Sigmoid colon (tissue), 6 donors: ENCODE measurements at regions not wholly inside any gene's neighbourhood (a gene's known extent, or its start where the extent isn't known, plus 50 kb on each side); places are given as distances from the start of the nearest gene placed in this dataset.

Experiments
- DNase-seq: peaks from one replicate; pipeline ENCODE4 v3.0.0-alpha.2; 2019
- H3K27ac ChIP-seq, 4 donors: fragments of 200-600 bp; sonication (generic); one replicate each; pipeline ENCODE4 v1.5.1; 2016 to 2019; ENCODE audit warnings: mild to moderate bottlenecking in 1 of 4
- H3K27me3 ChIP-seq, 3 donors: fragments of 200-600 bp; sonication (generic); one replicate each; pipeline ENCODE4 v1.5.1; 2019; ENCODE audit warnings: mild to moderate bottlenecking in 1 of 3
- H3K36me3 ChIP-seq, 4 donors: fragments of 200-600 bp; sonication (generic); one replicate each; pipeline ENCODE4 v1.5.1; 2016 to 2019
- H3K4me1 ChIP-seq, 4 donors: fragments of 200-600 bp; sonication (generic); one replicate each; pipeline ENCODE4 v1.5.1; 2017 to 2019
- H3K4me3 ChIP-seq, 4 donors: fragments of 200-600 bp; sonication (generic); one replicate each; pipeline ENCODE4 v1.5.1; 2017 to 2019; ENCODE audit warnings: mild to moderate bottlenecking in 2 of 4, moderate library complexity in 1 of 4
- H3K9me3 ChIP-seq, 4 donors: fragments of 200-600 bp in 3 of 4; sonication (generic) in 3 of 4; one replicate each; pipeline versions ENCODE4 v1.5.1 to v1.6.1; 2013 to 2019
- EP300 ChIP-seq, 4 donors: sonication (generic); formaldehyde crosslinking; IDR thresholded peaks; one replicate each; pipeline ENCODE4 v1.6.1; 2017; ENCODE audit warnings: antibody characterized with exemption in 4 of 4
- POLR2A ChIP-seq, 2 donors: fragments of 450-650 bp; IDR thresholded peaks; one replicate each; pipeline ENCODE4 v1.6.1; 2016; ENCODE audit warnings: antibody characterized with exemption in 2 of 2, mild to moderate bottlenecking in 2 of 2, moderate library complexity in 2 of 2
- POLR2AphosphoS5 ChIP-seq, 4 donors: sonication (generic); formaldehyde crosslinking; IDR thresholded peaks; one replicate each; pipeline ENCODE4 v1.6.1; 2017; ENCODE audit warnings: antibody characterized with exemption in 4 of 4
- WGBS, 2 donors: extraction: QIAGEN DNeasy Blood & Tissue Kit; methylation state at CpG; one replicate each; pipeline ENCODE4 v1.1.7; 2013; 5-methylcytosine and 5-hydroxymethylcytosine counted together
- intact Hi-C: fragments of 100-400 bp; cut with DNase I; formaldehyde crosslinking; loops from one replicate; pipeline ENCODE4 v1.15.1; 2023
- TF ChIP-seq, protein P1 (sequence below), 4 experiments: fragments of 450-650 bp in 3 of 4; fragments of 200-600 bp in 1 of 4; IDR thresholded peaks; one replicate each; pipeline ENCODE4 v1.5.1; 2016 to 2019; ENCODE audit warnings: antibody characterized with exemption in 4 of 4, mild to moderate bottlenecking in 3 of 4, moderate library complexity in 2 of 4
- donor health status: healthy with polysubstance abuse.
- donor health status: healthy.

DNA sequence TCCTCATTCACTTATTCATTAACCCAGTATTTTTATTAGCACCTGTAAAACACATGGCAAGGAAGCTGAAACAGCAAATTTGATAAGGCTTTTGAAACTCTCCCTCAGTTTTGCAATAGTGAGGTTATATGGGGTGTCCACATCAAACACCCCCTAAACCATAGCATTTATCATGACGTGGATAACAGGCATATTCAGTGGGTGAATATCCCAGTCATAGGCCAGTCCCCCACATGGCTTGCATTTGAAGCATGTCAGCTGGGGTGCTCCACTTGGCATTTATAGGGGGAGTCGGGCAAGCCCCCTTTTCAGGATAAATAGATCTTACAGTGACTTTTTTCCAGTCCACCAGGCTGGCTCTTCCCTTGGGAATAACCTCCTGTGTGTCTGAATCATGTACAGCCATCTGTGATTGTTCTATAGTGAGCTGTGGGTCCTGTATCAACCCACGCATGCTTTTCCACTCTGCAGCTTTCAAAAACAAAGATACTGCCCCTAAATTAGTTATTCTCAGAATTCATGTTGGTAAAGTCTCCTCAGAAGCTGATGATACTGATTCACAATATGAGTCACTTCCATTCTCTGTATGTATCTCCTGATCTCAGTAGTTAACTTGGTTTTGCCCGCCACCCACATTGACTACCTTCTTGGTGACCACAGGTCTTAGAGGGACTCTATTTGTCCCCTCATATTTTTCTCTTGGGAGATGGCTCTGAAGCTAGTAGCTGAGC is 84.4 kb upstream of the SPIN1 start:
- Histone ChIP-seq H3K9me3 (no peaks in the 10 kb centered on the region), H3K4me1 (no peaks in the 10 kb centered on the region), H3K27ac (no peak overlapping the region), H3K27me3 (no peaks in the 10 kb centered on the region), H3K4me3 (no peak overlapping the region), H3K36me3 (no peaks in the 10 kb centered on the region)
- TF ChIP-seq POLR2AphosphoS5 (IDR thresholded peaks at IDR 0.05) (no peak), EP300 (IDR thresholded peaks at IDR 0.05) (no peak), POLR2A (IDR thresholded peaks at IDR 0.05) (no peak)
- TF ChIP-seq, protein P1, sequence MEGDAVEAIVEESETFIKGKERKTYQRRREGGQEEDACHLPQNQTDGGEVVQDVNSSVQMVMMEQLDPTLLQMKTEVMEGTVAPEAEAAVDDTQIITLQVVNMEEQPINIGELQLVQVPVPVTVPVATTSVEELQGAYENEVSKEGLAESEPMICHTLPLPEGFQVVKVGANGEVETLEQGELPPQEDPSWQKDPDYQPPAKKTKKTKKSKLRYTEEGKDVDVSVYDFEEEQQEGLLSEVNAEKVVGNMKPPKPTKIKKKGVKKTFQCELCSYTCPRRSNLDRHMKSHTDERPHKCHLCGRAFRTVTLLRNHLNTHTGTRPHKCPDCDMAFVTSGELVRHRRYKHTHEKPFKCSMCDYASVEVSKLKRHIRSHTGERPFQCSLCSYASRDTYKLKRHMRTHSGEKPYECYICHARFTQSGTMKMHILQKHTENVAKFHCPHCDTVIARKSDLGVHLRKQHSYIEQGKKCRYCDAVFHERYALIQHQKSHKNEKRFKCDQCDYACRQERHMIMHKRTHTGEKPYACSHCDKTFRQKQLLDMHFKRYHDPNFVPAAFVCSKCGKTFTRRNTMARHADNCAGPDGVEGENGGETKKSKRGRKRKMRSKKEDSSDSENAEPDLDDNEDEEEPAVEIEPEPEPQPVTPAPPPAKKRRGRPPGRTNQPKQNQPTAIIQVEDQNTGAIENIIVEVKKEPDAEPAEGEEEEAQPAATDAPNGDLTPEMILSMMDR (IDR thresholded peaks at IDR 0.05): no peak
- WGBS, 2 donors: 69 to 70% methylated on average over 4 of the region's 4 CpGs
- intact Hi-C loops: no loop called here
- DNase-seq: no peak

DNA sequence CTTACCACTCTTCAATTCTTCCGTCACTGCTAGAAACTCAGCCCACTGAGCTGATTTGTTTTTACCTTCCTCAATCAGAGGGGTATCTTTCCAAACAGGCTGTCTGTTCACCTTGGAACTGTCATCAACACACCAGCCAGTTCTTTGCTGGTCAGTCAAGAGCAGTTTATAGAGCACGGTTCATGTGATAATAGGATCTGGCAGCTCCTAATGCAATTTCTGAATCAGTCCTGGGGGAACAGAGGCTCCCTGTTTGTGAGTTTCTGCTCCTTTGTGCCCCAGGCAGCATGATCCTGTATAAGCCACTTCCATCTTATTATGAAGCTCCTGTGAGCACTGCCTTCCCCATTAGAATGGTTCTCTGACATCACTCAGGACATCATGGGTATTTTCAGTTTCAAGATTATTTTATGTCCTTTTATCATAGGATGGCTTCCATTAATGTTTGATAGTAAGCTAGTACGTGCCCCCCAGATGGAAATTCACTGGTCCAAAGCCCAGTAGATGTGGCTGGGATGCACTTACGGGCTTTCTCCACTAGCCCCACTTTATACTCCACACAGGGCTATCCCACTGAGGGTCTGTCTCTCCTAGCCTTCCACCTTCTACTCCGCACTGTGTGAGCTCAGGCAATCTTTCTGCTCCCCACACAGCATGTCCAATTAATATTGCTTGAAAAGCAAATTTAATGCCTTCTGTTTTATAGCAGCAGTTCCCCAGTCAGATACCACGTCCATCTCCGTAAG is 85.5 kb upstream of the SPIN1 start:
- TF ChIP-seq POLR2AphosphoS5 (IDR thresholded peaks at IDR 0.05): no peak
- TF ChIP-seq, protein P1 (IDR thresholded peaks at IDR 0.05): no peak
- TF ChIP-seq EP300 (IDR thresholded peaks at IDR 0.05): no peak
- no peak for TF ChIP-seq POLR2A (IDR thresholded peaks at IDR 0.05)
- Histone ChIP-seq H3K27me3 (no peaks in the 10 kb centered on the region), H3K9me3 (no peaks in the 10 kb centered on the region), H3K4me1 (no peaks in the 10 kb centered on the region), H3K36me3 (no peaks in the 10 kb centered on the region), H3K27ac (no peak overlapping the region), H3K4me3 (no peak overlapping the region)
- intact Hi-C loops: no loop called here
- DNase-seq: no peak
- 87 to 90% methylated on average over 7 of the region's 7 CpGs for WGBS, 2 donors

DNA sequence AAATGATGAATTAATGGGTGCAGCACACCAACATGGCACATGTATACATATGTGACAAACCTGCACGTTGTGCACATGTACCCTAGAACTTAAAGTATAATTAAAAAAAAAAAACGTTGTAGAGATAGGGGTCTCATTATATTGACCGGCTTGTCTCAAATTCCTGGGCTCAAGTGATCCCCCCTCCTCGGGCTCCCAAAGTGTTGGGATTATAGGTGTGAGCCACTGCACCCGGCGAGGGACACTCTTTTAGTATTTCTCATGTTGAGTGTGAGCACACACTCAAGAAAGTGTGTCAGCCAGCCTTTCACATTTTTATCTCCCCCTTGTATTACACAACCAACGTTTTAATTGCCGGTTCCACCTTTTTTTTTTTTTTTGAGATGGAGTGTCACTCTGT is 87.7 kb upstream of the SPIN1 start:
- Histone ChIP-seq H3K27ac (no peak overlapping the region), H3K4me1 (no peaks in the 10 kb centered on the region), H3K36me3 (no peaks in the 10 kb centered on the region), H3K9me3 (no peaks in the 10 kb centered on the region), H3K27me3 (no peaks in the 10 kb centered on the region), H3K4me3 (no peak overlapping the region)
- TF ChIP-seq, protein P1 (IDR thresholded peaks at IDR 0.05): no peak
- TF ChIP-seq POLR2AphosphoS5 (IDR thresholded peaks at IDR 0.05) (no peak), EP300 (IDR thresholded peaks at IDR 0.05) (no peak), POLR2A (IDR thresholded peaks at IDR 0.05) (no peak)
- intact Hi-C loops: no loop called here
- DNase-seq: no peak
- whole genome bisulfite sequencing, 2 donors: 84 to 91% methylated on average over 8 of the region's 8 CpGs

DNA sequence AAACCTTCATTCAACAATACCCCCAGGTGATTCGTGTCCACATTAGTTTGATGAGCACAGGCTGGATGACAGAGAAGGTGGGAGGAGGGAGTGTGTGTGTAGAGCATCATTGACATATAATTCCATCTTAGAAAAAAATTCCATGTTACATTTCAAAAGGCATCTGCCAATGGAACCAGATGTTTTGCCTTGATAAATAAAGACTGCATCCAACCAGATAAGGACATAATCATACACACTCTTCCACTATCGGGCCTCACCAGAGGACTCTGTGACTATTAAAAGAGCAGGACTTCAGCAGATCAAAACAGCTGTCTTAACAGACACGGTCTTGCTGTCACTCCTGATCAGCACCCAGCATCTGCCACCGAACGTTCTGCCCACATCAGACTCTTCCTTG is 96.4 kb upstream of the SPIN1 start:
- no peaks in the 10 kb centered on the region for H3K27me3 ChIP-seq
- intact Hi-C loops: no loop called here
- H3K36me3 ChIP-seq: no peaks in the 10 kb centered on the region
- TF ChIP-seq POLR2A (IDR thresholded peaks at IDR 0.05) (no peak), POLR2AphosphoS5 (IDR thresholded peaks at IDR 0.05) (no peak), EP300 (IDR thresholded peaks at IDR 0.05) (no peak)
- TF ChIP-seq, protein P1 (IDR thresholded peaks at IDR 0.05): no peak
- WGBS, 2 donors: 82% methylated on average over 5 of the region's 5 CpGs
- H3K4me3 ChIP-seq: no peak overlapping the region
- no peak for DNase-seq
- H3K27ac ChIP-seq: no peak overlapping the region
- H3K9me3 ChIP-seq: no peaks in the 10 kb centered on the region
- H3K4me1 ChIP-seq: no peaks in the 10 kb centered on the region
